ENCODE measurements at regions not wholly inside any gene's neighbourhood (a gene's known extent, or its start where the extent isn't known, plus 50 kb on each side); places are given as distances from the start of the nearest gene placed in this dataset.

- Histone ChIP-seq H3K4me2 (ENCODE audit: insufficient read depth, low read length) (no peak overlapping the region), H3K27ac (ENCODE audit: insufficient read depth, low read depth, low read length) (no peak overlapping the region), H2AFZ (ENCODE audit: low read depth, low read length) (no peak overlapping the region), H3K9ac (replicated peaks; ENCODE audit: extremely low read depth, insufficient read depth, low read length) (no peak overlapping the region), H3K4me1 (ENCODE audit: control insufficient read depth, extremely low read depth, insufficient read depth, low read length) (no peaks in the 10 kb centered on the region), H3K27me3 (ENCODE audit: control insufficient read depth in 2 of 2, insufficient read depth in 2 of 2, low read length in 2 of 2) (peaks cover 0 to 1% of the 10 kb centered on the region in 2 experiments), H4K20me1 (replicated peaks; ENCODE audit: control insufficient read depth, extremely low read depth, insufficient read depth, low read length) (no peaks in the 10 kb centered on the region), H3K4me3 (replicated peaks in 1 of 3; ENCODE audit: insufficient read depth in 1 of 3, low read depth in 1 of 3, low read length in 3 of 3) (no peak overlapping the region), H3K36me3 (ENCODE audit: control insufficient read depth in 2 of 2, extremely low read depth in 1 of 2, insufficient read depth in 2 of 2, low read length in 2 of 2) (no peaks in the 10 kb centered on the region), H3K9me3 (replicated peaks; ENCODE audit: control insufficient read depth, insufficient read depth, low read length) (no peaks in the 10 kb centered on the region), H3K79me2 (ENCODE audit: control insufficient read depth, insufficient read depth, low read length) (no peaks in the 10 kb centered on the region), H3K9me1 (replicated peaks; ENCODE audit: control insufficient read depth, extremely low read depth, insufficient read depth, low read length) (no peaks in the 10 kb centered on the region)
- BruUV-seq (replicated peaks) = no TSS peak
- ChIA-PET POLR2A (no interaction called here), CTCF (no interaction called here)
- DNase-seq (ENCODE audit: low read depth, low spot score) = no peak
- intact Hi-C loops (cut with micrococcal nuclease) (no loop called here), dilution Hi-C loops (cut with MboI; ENCODE audit: extremely low pct_ligation_motif_present, low sequenced_read_pairs) (no loop called here)
- FAIRE-seq = no peak
- TF ChIP-seq MYC (IDR thresholded peaks at IDR 0.05; ENCODE audit: low read depth, low read length) = no peak
- no peak for TF ChIP-seq JUN (IDR thresholded peaks at IDR 0.05; ENCODE audit: borderline replicate concordance, insufficient read depth, insufficient read length, low read depth)
- no peak for TF ChIP-seq EZH2 (IDR thresholded peaks at IDR 0.05; ENCODE audit: borderline replicate concordance, low read depth, low read length, severe bottlenecking)
- TF ChIP-seq MAX (IDR thresholded peaks at IDR 0.05; ENCODE audit: insufficient read depth, insufficient read length) = no peak
- no peak for TF ChIP-seq POLR2A (IDR thresholded peaks at IDR 0.05; ENCODE audit: low read depth, low read length)
- no peak for TF ChIP-seq CTCF (IDR thresholded peaks at IDR 0.05; ENCODE audit: extremely low read depth in 1 of 2, insufficient read depth in 1 of 2, low read depth in 1 of 2, low read length in 2 of 2)
- TF ChIP-seq GATA2 (IDR thresholded peaks at IDR 0.05; ENCODE audit: insufficient read depth, insufficient read length, low read depth, low read length) = no peak
- TF ChIP-seq FOS (IDR thresholded peaks at IDR 0.05; ENCODE audit: borderline replicate concordance, insufficient read depth, low read length) = no peak
Observed at GRCh38 chr3:14283813-14284438, 105.3 kb downstream of the LSM3 start.
